Cerebellar nuclear complex (tissue), 1 donor: ENCODE measurements at regions not wholly inside any gene's neighbourhood (a gene's known extent, or its start where the extent isn't known, plus 50 kb on each side); places are given as distances from the start of the nearest gene placed in this dataset.
"Not testable (repeated sequence)": the region's sequence is repeated elsewhere in the genome, so short reads cannot be mapped to it uniquely, and the experiment has no call there.

ENCODE experiments used
- DNase-seq, 2 experiments: peaks; one replicate each; lab custom pipeline; 2025; lab: John Stamatoyannopoulos, UW

DNA sequence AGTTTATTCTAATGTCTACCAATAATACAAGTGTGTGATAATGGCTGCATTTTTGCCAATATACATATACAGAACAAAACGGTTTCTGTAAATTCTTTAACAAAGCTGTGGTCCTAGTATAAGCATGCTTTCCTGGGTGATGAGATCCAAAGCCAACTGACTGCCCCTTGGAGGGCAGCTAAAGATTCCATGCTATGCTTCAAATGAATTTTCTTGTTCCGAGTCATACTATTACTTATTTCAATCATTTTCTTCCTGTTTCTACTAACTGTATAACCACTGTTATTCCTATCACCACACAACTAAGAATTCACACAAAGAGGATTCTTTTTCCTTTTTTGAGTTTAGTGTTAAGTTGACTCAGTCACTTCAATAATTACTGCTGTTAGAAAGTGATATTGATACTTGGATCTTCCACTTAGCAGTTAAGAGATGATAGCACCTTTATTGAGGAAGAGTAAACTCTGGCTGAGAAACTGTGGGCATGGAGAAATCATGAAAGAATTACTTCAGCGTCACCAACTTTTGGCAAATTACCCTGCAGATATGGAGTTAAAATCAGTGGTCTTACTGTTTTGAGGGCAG is 197.5 kb downstream of the ARL4A start:
- no peak for DNase-seq

DNA sequence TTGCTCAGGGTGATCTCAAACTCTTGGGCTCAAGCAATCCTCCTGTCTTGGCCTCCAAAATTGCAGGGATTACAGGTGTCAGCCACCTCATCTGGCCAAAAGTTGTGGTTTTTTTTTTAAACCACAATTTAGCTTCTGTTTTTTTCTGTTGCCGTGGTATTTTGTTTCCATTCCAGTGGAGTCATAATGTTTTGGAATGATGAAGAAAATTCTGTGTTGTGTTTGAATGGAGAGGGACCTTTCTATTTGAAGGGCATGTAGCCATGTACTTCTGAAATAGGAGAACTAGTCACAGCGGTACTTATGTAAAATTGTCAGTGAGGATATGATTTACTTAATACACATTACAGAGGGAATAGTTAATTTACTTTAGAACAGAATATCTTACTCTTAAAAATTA is 201.3 kb downstream of the ARL4A start:
- DNase-seq = no peak

DNA sequence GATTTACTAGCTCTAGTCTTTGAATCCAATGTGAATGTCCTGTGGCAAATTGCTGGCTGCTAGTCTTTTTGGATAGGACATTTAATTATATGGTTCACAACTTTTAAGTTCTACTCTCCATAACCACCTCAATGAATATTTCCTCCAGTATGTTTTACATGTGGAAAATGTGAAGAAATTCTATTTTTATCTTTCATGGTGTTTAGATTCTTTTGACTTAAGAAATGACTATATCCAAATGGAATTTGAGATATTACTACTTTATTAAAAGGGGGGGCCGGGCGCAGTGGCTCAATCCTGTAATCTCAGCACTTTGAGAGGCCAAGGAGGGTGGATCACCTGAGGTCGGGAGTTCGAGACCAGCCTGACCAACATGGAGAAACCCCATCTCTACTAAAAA is 202.0 kb downstream of the ARL4A start:
- DNase-seq = no peak

GRCh38 chr7:12890586-12890985 is 203.2 kb downstream of the ARL4A start:
- DNase-seq = no peak

- DNase-seq = no peak
Observed at GRCh38 chr7:12893292-12893691, 205.9 kb downstream of the ARL4A start.

GRCh38 chr7:12895296-12895695 is 207.9 kb downstream of the ARL4A start:
- DNase-seq = no peak

DNA sequence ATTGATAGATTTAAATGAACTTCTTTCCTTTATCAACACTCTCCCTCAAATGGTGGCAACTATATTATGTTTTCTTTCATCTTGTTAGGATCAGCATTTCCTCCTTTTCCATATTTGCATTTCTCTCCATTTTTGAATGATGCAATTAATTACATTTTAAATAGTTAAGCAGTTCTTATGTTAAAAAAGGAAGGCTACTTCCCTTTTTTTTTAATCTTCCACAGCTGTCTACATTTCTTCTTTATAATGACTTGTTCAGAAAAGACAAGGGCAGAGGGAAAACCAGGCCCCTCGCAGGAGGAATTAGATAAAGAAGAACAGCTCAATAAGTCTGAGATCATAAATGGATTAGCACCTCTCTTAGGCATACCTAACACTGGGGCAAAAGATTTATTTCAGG is 208.9 kb downstream of the ARL4A start:
- no peak for DNase-seq

DNA sequence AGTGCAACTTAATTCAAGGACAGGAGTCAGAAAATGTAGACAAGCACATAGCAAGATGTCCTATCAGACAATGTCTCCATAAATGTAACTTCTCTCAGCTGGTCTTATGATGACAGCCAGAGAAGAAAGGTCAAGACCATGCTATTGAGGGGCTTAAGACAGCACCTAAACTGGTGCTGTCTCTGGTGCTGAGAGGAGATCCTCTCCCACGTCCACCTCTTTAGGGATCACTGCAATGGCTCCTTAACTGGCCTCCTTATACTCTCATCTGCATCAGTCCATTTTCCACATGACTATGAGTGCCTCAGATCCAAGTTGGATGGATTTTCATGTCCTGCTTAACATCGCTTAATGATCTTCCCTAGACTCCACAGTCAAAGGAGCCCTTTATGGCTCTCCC is 210.6 kb downstream of the ARL4A start:
- no peak for DNase-seq

DNA sequence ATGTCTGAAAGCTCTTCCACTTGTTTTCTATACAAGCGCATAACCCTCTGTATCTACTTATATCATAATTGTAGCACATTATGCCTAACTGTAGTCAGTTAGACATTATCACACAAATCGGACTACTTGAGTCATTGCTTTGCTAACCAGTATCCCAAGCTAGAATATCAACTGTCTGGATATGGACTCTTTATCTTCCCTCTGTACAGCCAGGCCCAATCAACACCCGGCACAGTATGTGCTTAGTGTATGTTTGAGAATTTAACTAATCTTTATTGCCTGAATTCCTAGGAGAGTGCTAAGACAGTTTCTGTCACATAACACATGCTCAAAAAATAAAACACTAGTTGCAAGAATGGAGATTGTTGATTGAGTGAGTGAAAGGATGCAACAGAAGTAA is 211.2 kb downstream of the ARL4A start:
- DNase-seq = no peak

DNA sequence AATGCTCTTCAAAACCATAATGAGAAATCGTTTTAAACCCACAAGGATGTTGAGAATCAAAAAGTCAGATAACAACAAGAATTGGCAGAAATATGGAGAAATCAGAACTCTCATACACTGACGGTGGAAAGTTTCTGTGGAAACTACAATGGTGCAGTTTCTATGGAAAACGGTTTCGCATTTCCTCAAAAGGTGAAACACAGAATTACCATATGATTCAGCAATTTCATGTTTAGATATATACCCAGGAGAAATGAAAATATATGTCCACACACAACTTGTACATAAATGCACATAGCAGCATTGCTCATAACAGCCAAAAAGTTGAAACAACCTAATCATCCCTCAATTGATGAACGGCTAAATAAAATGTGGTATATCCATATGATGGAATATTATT is 218.2 kb downstream of the ARL4A start:
- no peak for DNase-seq

DNA sequence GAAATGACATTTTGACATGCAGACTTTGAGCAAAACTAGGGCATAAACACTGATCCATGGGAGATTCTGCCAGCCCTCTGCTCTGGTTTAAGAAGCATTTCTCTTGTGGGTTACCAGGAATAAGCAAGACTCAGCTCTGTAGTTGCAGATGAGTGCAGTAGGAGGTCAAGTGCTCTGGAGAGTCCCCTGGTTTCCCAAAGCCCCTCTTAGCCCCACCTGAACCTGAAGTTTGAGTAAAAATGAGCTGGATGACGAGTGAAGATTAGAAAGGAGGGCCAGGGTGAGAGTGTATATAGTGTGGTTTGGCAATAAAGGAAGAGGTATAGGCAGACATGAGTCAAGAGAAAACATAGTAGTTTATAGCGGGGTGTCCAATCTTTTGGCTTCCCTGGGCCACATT is 220.3 kb downstream of the ARL4A start:
- DNase-seq = no peak

GRCh38 chr7:12909483-12909882 is 222.1 kb downstream of the ARL4A start:
- no peak for DNase-seq

- no peak for DNase-seq
Observed at GRCh38 chr7:12911053-12911452, 223.6 kb downstream of the ARL4A start.

- DNase-seq = no peak
Observed at GRCh38 chr7:12913002-12913401, 225.6 kb downstream of the ARL4A start.

DNA sequence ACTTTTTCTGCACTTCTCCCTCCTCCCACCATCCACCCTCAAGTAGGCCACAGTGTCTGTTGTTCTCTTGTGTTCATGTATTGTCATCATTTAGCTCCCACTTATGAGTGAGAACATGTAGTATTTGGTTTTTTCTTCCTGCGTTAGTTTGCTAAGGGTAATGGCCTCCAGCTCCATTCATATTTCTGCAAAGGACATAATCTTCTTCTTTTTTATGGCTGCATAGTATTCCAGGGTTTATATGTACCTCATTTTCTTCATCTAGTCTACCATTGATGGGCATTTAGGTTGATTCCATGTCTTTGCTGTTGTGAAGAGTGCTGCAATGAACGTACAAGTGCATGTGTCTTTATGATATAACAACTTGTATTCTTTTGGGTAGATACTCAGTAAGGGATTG is 230.4 kb downstream of the ARL4A start:
- no peak for DNase-seq

DNA sequence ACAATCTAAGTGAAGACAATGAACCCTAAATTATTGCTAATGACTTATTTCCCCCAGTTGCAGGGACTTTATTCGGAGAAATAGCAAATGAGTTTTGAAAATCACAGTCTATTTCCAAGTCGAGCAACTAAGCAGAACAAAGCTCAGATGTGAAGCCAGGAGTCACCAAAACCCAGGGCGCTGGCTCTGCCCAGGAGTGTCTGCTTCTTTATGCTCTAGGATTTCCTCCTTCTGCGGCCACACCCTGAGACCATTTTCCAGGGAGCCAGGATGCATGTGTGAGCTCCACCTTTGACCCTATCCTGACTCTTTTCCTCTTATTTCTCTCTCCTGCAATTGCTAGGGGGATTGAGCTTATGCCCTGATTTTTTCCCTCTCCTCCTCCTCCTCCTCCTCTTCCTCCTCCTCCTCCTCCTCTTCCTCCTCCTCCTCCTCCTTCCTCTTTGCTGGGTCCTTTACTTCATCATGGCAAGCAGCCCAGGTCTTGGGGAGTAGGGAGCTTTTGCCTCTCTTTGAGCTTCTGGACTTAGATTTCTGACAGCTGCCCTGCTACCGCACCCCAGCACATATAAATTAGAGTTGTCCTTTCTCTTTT is 234.4 kb downstream of the ARL4A start:
- no peak for DNase-seq

- no peak for DNase-seq
Observed at GRCh38 chr7:12923971-12924370, 236.5 kb downstream of the ARL4A start.

DNA sequence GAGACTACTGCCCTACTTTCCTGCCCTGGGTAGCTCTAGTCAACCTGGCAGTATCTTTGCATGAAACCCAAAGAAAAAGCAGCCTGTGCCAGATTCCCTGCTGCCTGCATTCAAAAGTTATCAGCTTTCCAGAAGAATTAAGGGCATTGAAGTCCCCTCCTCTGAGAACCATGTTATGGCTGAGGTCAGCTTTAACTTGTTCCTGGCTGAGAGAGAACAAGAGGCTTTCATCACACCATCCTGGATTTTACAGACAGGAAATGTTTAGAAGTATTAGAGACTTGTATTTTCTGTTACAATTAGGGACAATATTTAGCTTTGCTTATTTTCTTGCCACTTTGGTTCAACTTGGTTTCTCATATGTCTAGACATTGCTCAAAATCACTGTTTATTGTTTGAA is 238.8 kb downstream of the ARL4A start:
- DNase-seq = no peak

DNA sequence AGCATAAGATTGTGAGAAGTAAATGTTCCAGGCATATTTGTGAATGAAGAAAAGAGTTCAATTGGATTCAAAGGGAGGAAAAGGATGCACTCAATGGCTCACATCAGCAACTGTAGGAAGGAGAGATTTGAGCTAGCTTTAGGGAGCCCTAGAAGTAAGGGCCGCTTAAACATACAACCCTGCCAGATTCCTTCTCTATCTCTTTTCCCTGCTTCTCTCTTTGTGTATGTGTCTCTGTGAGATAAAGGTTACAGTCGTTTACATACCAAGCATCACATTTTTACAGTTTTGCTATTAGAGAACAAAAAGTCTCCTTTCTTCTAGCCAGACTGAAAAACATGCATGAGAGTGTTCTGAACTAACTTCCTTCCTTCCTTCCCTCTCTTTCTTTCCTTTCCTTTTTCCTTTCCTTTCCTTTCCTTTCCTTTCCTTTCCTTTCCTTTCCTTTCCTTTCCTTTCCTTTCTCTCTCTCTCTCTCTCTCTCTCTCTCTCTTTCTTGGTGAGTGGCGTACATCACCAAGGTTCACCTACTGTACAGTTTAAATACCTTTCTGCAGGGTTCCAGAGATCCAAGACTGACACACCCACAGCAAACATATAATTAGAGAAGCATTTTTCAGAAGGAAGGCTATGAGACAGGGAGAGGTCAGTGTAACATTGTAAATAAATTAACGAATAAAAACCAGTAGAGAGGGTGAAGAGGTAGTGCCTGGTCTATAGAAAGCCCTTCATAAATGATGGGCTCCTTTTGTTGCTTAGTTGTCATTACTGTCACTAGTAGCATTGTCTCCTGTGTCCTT is 240.4 kb downstream of the ARL4A start:
- DNase-seq = no peak

DNA sequence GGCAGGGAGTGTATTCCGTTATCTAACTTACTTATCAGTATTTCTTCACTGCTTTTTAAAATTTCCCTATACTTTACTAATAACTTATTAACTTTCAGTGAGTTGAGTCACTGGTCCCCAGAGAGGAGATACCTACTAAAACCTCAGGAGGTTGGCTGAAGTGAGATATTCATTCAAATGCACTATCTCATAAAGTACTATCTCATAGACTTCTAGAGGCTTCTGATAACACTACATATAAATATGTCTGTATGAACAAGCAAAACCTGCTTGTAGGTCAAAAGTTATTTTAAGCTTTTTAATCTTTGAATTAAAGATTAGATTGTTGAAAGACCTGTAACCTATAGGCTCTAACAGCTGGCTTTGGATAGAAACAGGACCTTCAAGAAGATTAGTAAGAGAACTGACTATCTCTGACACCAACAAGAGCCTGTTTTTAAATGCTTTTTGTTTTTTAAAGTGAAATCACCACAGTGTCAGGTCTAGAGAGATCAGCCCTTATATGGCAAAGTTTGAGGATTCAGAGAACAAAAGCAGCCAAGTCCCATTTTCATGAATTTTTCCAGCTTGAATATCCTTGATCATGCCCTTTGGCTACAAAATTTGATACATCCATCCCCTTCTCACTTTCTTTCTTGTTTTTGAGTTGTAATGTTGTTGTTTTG is 242.2 kb downstream of the ARL4A start:
- no peak for DNase-seq

DNA sequence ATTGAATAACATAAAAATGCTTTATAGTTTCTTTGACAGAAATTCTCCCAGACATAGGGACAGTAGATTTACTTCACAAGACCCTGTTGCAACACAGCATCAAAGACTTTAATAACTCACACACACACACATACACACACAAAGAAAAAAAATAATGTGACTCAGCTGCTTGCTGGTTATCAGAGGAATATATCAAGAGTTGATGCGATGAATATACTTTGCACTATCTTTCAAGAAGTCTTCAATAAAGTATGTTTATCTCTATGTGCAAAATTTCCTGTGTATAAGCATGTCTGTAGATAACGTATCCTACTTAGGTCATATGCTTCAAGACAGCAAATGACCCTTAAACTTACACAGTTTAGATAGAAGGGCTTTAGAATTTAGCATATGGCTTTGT is 243.1 kb downstream of the ARL4A start:
- no peak for DNase-seq

GRCh38 chr7:12931465-12931864 is 244.0 kb downstream of the ARL4A start:
- not testable (repeated sequence) for DNase-seq

- no peak for DNase-seq
Observed at GRCh38 chr7:12939694-12940093, 252.3 kb downstream of the ARL4A start.
